Panc1 (cell line): ENCODE measurements at regions not wholly inside any gene's neighbourhood (a gene's known extent, or its start where the extent isn't known, plus 50 kb on each side); places are given as distances from the start of the nearest gene placed in this dataset.

ENCODE experiments used
- ATAC-seq: fragments of 200-7000 bp; cut with Tn5 transposase; 2 replicates; pipeline ENCODE4 v1.9.1; 2020; ENCODE audit warnings: mild to moderate bottlenecking, moderate library complexity
- BruUV-seq: library from RNA; stranded (reverse); fragments of 400-500 nt; replicated peaks from 2 replicates; lab custom pipeline; 2021; lab: Mats Ljungman, UMichigan
- CTCF ChIA-PET: fragments of 300-600 bp; sonication (Branson Sonifier 250); formaldehyde crosslinking; loops from one replicate; lab custom pipeline; 2022; ENCODE audit warnings: antibody characterized with exemption; lab: Charles Lee
- POLR2A ChIA-PET: fragments of 300-600 bp; sonication (Branson Sonifier 250); formaldehyde crosslinking; loops from one replicate; lab custom pipeline; 2022; ENCODE audit warnings: antibody characterized with exemption; lab: Charles Lee
- DNase-seq: peaks from one replicate; pipeline ENCODE4 v3.0.0-alpha.2; 2010; ENCODE audit warnings: low read depth, low spot score
- H3K27ac ChIP-seq: 2 replicates; pipeline ENCODE4 v1.5.1; 2011; ENCODE audit warnings: mild to moderate bottlenecking, low read length, inconsistent platforms
- H3K27me3 ChIP-seq: fragments of 200-500 bp; sonication (Bioruptor generic); 2 replicates; pipeline ENCODE4 v1.6.0; 2014; ENCODE audit warnings: low read length, inconsistent platforms; ENCODE audit not compliant: control insufficient read depth, insufficient read depth
- H3K36me3 ChIP-seq: fragments of 200-500 bp; sonication (Bioruptor generic); 2 replicates; pipeline ENCODE4 v1.5.1; 2014; ENCODE audit warnings: inconsistent platforms, mild to moderate bottlenecking, low read length, moderate library complexity; ENCODE audit not compliant: control insufficient read depth, insufficient read depth
- H3K4me1 ChIP-seq: 2 replicates; pipeline ENCODE4 v1.5.1; 2011; ENCODE audit warnings: inconsistent platforms, mild to moderate bottlenecking, low read length, moderate library complexity; ENCODE audit not compliant: control insufficient read depth, insufficient read depth
- H3K4me3 ChIP-seq, 2 experiments: 2 replicates each; pipeline ENCODE4 v1.5.1; 2011 to 2012; ENCODE audit warnings: low read depth in 2 of 2, low read length in 2 of 2, mild to moderate bottlenecking in 2 of 2, inconsistent platforms in 1 of 2, moderate library complexity in 1 of 2
- H3K9me3 ChIP-seq: fragments of 200-500 bp; sonication (Bioruptor generic); 2 replicates; pipeline ENCODE4 v1.5.1; 2014; ENCODE audit warnings: low read depth, mild to moderate bottlenecking, inconsistent platforms, low read length, moderate library complexity; ENCODE audit not compliant: control insufficient read depth, insufficient read depth
- POLR2AphosphoS5 ChIP-seq: IDR thresholded peaks from 2 replicates; pipeline ENCODE4 v1.6.1; 2012; ENCODE audit warnings: mild to moderate bottlenecking, low read depth, low read length, moderate library complexity
- SIN3A ChIP-seq: IDR thresholded peaks from 2 replicates; pipeline ENCODE4 v1.6.1; 2012; ENCODE audit warnings: low read depth, mild to moderate bottlenecking, low read length, moderate library complexity, borderline replicate concordance; ENCODE audit not compliant: insufficient read depth
- TCF7L2 ChIP-seq: IDR thresholded peaks from 2 replicates; pipeline ENCODE4 v1.6.1; 2011; ENCODE audit warnings: mild to moderate bottlenecking, low read depth, low read length, inconsistent platforms
- in situ Hi-C: cut with HindIII; loops from 2 replicates; pipeline ENCODE4 v1.10.0; 2016; ENCODE audit warnings: low sequenced_read_pairs, low pct_unique_long_range_greater_than_20kb
- intact Hi-C: fragments of 100-400 bp; cut with micrococcal nuclease; formaldehyde crosslinking; loops from one replicate; pipeline ENCODE4 v1.10.0; 2022; ENCODE audit not compliant: unreplicated experiment
- TF ChIP-seq, protein P1 (sequence below): fragments of 450-650 bp; IDR thresholded peaks from 2 replicates; pipeline ENCODE4 v1.5.1; 2017; ENCODE audit warnings: mild to moderate bottlenecking
- TF ChIP-seq, protein P2 (sequence below), 2 experiments: IDR thresholded peaks; 2 replicates each; pipeline ENCODE4 v1.6.1; 2011 to 2012; ENCODE audit warnings: low read depth in 2 of 2, control low read depth in 1 of 2, low read length in 1 of 2, mild to moderate bottlenecking in 1 of 2, moderate library complexity in 1 of 2; ENCODE audit not compliant: insufficient read depth in 1 of 2

DNA sequence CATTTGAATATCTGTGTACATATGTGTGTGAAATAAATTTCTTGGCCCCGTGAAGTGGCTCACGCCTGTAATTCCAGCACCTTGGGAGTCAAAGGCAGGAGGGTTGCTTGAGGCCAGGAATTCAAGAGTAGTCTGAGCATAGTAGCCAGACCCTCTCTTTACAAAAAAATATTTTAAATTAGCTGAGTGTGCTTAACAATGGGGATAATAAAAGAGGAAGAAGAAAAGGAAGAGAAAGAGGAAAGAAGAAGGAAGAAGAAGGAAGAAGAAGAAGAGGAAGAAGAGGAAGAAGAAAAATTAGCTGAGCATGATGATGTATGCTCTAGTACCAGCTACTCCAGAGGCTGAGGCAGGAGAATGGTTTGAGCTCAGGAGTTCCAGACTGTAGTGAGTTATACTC is 52.1 kb upstream of the XPO1 start:
- in situ Hi-C loops (no loop called here), intact Hi-C loops (no loop called here)
- no peaks in the 10 kb centered on the region for H3K4me1 ChIP-seq
- no peak for ATAC-seq
- no peak for DNase-seq
- BruUV-seq = no TSS peak
- ChIA-PET POLR2A (no interaction called here), CTCF (no interaction called here)
- H3K27ac ChIP-seq = no peak overlapping the region
- TF ChIP-seq, protein P1, sequence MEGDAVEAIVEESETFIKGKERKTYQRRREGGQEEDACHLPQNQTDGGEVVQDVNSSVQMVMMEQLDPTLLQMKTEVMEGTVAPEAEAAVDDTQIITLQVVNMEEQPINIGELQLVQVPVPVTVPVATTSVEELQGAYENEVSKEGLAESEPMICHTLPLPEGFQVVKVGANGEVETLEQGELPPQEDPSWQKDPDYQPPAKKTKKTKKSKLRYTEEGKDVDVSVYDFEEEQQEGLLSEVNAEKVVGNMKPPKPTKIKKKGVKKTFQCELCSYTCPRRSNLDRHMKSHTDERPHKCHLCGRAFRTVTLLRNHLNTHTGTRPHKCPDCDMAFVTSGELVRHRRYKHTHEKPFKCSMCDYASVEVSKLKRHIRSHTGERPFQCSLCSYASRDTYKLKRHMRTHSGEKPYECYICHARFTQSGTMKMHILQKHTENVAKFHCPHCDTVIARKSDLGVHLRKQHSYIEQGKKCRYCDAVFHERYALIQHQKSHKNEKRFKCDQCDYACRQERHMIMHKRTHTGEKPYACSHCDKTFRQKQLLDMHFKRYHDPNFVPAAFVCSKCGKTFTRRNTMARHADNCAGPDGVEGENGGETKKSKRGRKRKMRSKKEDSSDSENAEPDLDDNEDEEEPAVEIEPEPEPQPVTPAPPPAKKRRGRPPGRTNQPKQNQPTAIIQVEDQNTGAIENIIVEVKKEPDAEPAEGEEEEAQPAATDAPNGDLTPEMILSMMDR = no peak
- TF ChIP-seq POLR2AphosphoS5 (no peak), TCF7L2 (no peak), SIN3A (no peak)
- TF ChIP-seq, protein P2, sequence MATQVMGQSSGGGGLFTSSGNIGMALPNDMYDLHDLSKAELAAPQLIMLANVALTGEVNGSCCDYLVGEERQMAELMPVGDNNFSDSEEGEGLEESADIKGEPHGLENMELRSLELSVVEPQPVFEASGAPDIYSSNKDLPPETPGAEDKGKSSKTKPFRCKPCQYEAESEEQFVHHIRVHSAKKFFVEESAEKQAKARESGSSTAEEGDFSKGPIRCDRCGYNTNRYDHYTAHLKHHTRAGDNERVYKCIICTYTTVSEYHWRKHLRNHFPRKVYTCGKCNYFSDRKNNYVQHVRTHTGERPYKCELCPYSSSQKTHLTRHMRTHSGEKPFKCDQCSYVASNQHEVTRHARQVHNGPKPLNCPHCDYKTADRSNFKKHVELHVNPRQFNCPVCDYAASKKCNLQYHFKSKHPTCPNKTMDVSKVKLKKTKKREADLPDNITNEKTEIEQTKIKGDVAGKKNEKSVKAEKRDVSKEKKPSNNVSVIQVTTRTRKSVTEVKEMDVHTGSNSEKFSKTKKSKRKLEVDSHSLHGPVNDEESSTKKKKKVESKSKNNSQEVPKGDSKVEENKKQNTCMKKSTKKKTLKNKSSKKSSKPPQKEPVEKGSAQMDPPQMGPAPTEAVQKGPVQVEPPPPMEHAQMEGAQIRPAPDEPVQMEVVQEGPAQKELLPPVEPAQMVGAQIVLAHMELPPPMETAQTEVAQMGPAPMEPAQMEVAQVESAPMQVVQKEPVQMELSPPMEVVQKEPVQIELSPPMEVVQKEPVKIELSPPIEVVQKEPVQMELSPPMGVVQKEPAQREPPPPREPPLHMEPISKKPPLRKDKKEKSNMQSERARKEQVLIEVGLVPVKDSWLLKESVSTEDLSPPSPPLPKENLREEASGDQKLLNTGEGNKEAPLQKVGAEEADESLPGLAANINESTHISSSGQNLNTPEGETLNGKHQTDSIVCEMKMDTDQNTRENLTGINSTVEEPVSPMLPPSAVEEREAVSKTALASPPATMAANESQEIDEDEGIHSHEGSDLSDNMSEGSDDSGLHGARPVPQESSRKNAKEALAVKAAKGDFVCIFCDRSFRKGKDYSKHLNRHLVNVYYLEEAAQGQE (IDR thresholded peaks at IDR 0.05; ENCODE audit: insufficient read depth in 1 of 2, low read depth in 2 of 2, low read length in 1 of 2) = no peak
- H3K27me3 ChIP-seq = no peaks in the 10 kb centered on the region
- H3K9me3 ChIP-seq = no peaks in the 10 kb centered on the region
- no peak overlapping the region for H3K4me3 ChIP-seq
- H3K36me3 ChIP-seq = no peaks in the 10 kb centered on the region

GRCh38 chr2:61588566-61588965 is 50.4 kb upstream of the XPO1 start:
- TF ChIP-seq, protein P2 (IDR thresholded peaks at IDR 0.05; ENCODE audit: insufficient read depth in 1 of 2, low read depth in 2 of 2, low read length in 1 of 2) = no peak
- TF ChIP-seq SIN3A = no peak
- no TSS peak for BruUV-seq
- no peak for DNase-seq
- H3K9me3 ChIP-seq = no peaks in the 10 kb centered on the region
- no peaks in the 10 kb centered on the region for H3K27me3 ChIP-seq
- in situ Hi-C loops (no loop called here), intact Hi-C loops (no loop called here)
- no peaks in the 10 kb centered on the region for H3K36me3 ChIP-seq
- ATAC-seq = no peak
- ChIA-PET POLR2A (no interaction called here), CTCF (no interaction called here)
- no peak overlapping the region for H3K27ac ChIP-seq
- H3K4me3 ChIP-seq = no peak overlapping the region
- no peaks in the 10 kb centered on the region for H3K4me1 ChIP-seq
